ENCODE measurements at regions not wholly inside any gene's neighbourhood (a gene's known extent, or its start where the extent isn't known, plus 50 kb on each side); places are given as distances from the start of the nearest gene placed in this dataset.
A peak's percentile ranks its signal among the peaks of the same experiment; 100 is the strongest.

- Histone ChIP-seq H2AFZ (ENCODE audit: low read length) (no peak overlapping the region), H3K9me3 (ENCODE audit: low read depth, low read length) (no peaks in the 10 kb centered on the region), H3K27me3 (ENCODE audit: insufficient read depth, low read length) (no peaks in the 10 kb centered on the region), H3K79me2 (ENCODE audit: insufficient read depth, low read length) (no peaks in the 10 kb centered on the region), H3K4me2 (ENCODE audit: insufficient read depth, low read length) (no peak overlapping the region), H3K4me3 (ENCODE audit: insufficient read depth, low read length) (no peak overlapping the region), H3K27ac (ENCODE audit: low read depth, low read length) (no peak overlapping the region), H3K4me1 (ENCODE audit: insufficient read depth, low read length) (no peaks in the 10 kb centered on the region), H3K36me3 (ENCODE audit: insufficient read depth, low read length) (no peaks in the 10 kb centered on the region), H4K20me1 (ENCODE audit: insufficient read depth, low read length) (no peaks in the 10 kb centered on the region)
- DNase-seq (ENCODE audit: insufficient read length, low spot score, missing footprints): no peak
- TF ChIP-seq, protein P1, sequence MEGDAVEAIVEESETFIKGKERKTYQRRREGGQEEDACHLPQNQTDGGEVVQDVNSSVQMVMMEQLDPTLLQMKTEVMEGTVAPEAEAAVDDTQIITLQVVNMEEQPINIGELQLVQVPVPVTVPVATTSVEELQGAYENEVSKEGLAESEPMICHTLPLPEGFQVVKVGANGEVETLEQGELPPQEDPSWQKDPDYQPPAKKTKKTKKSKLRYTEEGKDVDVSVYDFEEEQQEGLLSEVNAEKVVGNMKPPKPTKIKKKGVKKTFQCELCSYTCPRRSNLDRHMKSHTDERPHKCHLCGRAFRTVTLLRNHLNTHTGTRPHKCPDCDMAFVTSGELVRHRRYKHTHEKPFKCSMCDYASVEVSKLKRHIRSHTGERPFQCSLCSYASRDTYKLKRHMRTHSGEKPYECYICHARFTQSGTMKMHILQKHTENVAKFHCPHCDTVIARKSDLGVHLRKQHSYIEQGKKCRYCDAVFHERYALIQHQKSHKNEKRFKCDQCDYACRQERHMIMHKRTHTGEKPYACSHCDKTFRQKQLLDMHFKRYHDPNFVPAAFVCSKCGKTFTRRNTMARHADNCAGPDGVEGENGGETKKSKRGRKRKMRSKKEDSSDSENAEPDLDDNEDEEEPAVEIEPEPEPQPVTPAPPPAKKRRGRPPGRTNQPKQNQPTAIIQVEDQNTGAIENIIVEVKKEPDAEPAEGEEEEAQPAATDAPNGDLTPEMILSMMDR (IDR thresholded peaks at IDR 0.05; ENCODE audit: extremely low read depth, low read depth, low read length): no peak
Measured at GRCh38 chr14:56902385-56902784, 92.1 kb upstream of the OTX2 start.

- TF ChIP-seq, protein P1 (IDR thresholded peaks at IDR 0.05; ENCODE audit: extremely low read depth, low read depth, low read length): no peak
- no peak overlapping the region for H3K27ac ChIP-seq (ENCODE audit: low read depth, low read length)
- no peaks in the 10 kb centered on the region for H3K9me3 ChIP-seq (ENCODE audit: low read depth, low read length)
Measured at GRCh38 chr14:56900726-56901125, 90.4 kb upstream of the OTX2 start.

DNA sequence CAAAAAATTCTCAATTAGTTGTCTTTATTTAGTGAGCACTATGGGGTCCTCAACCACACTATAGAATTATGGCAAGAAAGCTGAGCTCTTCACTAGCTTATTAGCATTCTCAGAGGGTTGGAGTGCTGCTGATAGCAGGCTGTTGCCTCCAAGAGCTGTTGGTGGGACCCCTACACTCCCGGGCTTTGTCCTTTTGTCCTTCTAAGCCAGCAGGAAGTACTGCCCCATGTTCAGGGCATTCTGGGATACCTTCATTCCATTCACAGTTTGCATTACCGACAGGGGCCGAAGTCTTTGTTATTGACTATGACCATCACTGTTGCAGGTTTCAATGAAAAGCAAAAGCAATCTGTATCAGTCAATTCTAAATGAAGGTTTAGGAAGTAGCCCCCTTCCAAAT lies 89.5 kb upstream of the OTX2 start:
- H3K9me3 ChIP-seq (ENCODE audit: low read depth, low read length): no peaks in the 10 kb centered on the region
- no peaks in the 10 kb centered on the region for H3K4me1 ChIP-seq (ENCODE audit: insufficient read depth, low read length)
- DNase-seq (ENCODE audit: insufficient read length, low spot score, missing footprints): no peak
- no peaks in the 10 kb centered on the region for H3K79me2 ChIP-seq (ENCODE audit: insufficient read depth, low read length)
- no peak overlapping the region for H3K27ac ChIP-seq (ENCODE audit: low read depth, low read length)
- H2AFZ ChIP-seq (ENCODE audit: low read length): no peak overlapping the region
- no peaks in the 10 kb centered on the region for H4K20me1 ChIP-seq (ENCODE audit: insufficient read depth, low read length)
- TF ChIP-seq, protein P1 (IDR thresholded peaks at IDR 0.05; ENCODE audit: extremely low read depth, low read depth, low read length): no peak
- no peaks in the 10 kb centered on the region for H3K27me3 ChIP-seq (ENCODE audit: insufficient read depth, low read length)
- H3K36me3 ChIP-seq (ENCODE audit: insufficient read depth, low read length): no peaks in the 10 kb centered on the region
- no peak overlapping the region for H3K4me3 ChIP-seq (ENCODE audit: insufficient read depth, low read length)
- no peak overlapping the region for H3K4me2 ChIP-seq (ENCODE audit: insufficient read depth, low read length)

More at GRCh38 chr14:56900726-56901125, 90.4 kb upstream of the OTX2 start:
- H3K79me2 ChIP-seq (ENCODE audit: insufficient read depth, low read length): no peaks in the 10 kb centered on the region
- H3K4me3 ChIP-seq (ENCODE audit: insufficient read depth, low read length): no peak overlapping the region
- no peak overlapping the region for H3K4me2 ChIP-seq (ENCODE audit: insufficient read depth, low read length)
- no peaks in the 10 kb centered on the region for H3K27me3 ChIP-seq (ENCODE audit: insufficient read depth, low read length)
- H3K4me1 ChIP-seq (ENCODE audit: insufficient read depth, low read length): no peaks in the 10 kb centered on the region
- DNase-seq (ENCODE audit: insufficient read length, low spot score, missing footprints): peak; percentile 5
- H3K36me3 ChIP-seq (ENCODE audit: insufficient read depth, low read length): no peaks in the 10 kb centered on the region
- H2AFZ ChIP-seq (ENCODE audit: low read length): no peak overlapping the region
- no peaks in the 10 kb centered on the region for H4K20me1 ChIP-seq (ENCODE audit: insufficient read depth, low read length)

GRCh38 chr14:56896922-56897321 lies 86.6 kb upstream of the OTX2 start:
- H3K4me3 ChIP-seq (ENCODE audit: insufficient read depth, low read length): no peak overlapping the region
- no peaks in the 10 kb centered on the region for H3K9me3 ChIP-seq (ENCODE audit: low read depth, low read length)
- H3K27me3 ChIP-seq (ENCODE audit: insufficient read depth, low read length): no peaks in the 10 kb centered on the region
- H3K4me2 ChIP-seq (ENCODE audit: insufficient read depth, low read length): no peak overlapping the region
- no peaks in the 10 kb centered on the region for H3K4me1 ChIP-seq (ENCODE audit: insufficient read depth, low read length)
- no peak overlapping the region for H2AFZ ChIP-seq (ENCODE audit: low read length)
- TF ChIP-seq, protein P1 (IDR thresholded peaks at IDR 0.05; ENCODE audit: extremely low read depth, low read depth, low read length): no peak
- no peaks in the 10 kb centered on the region for H3K36me3 ChIP-seq (ENCODE audit: insufficient read depth, low read length)
- DNase-seq (ENCODE audit: insufficient read length, low spot score, missing footprints): no peak
- no peaks in the 10 kb centered on the region for H4K20me1 ChIP-seq (ENCODE audit: insufficient read depth, low read length)
- no peak overlapping the region for H3K27ac ChIP-seq (ENCODE audit: low read depth, low read length)
- H3K79me2 ChIP-seq (ENCODE audit: insufficient read depth, low read length): no peaks in the 10 kb centered on the region

All from osteoblast (primary cell).